GM18868 (cell line): ENCODE measurements at regions not wholly inside any gene's neighbourhood (a gene's known extent, or its start where the extent isn't known, plus 50 kb on each side); places are given as distances from the start of the nearest gene placed in this dataset.
"Not testable (repeated sequence)": the region's sequence is repeated elsewhere in the genome, so short reads cannot be mapped to it uniquely, and the experiment has no call there.

ENCODE experiments used
- ATAC-seq: cut with Tn5 transposase; IDR thresholded peaks from one replicate; pipeline ENCODE4 v1.9.1; 2021; ENCODE audit warnings: mild to moderate bottlenecking, moderate library complexity; ENCODE audit not compliant: unreplicated experiment

DNA sequence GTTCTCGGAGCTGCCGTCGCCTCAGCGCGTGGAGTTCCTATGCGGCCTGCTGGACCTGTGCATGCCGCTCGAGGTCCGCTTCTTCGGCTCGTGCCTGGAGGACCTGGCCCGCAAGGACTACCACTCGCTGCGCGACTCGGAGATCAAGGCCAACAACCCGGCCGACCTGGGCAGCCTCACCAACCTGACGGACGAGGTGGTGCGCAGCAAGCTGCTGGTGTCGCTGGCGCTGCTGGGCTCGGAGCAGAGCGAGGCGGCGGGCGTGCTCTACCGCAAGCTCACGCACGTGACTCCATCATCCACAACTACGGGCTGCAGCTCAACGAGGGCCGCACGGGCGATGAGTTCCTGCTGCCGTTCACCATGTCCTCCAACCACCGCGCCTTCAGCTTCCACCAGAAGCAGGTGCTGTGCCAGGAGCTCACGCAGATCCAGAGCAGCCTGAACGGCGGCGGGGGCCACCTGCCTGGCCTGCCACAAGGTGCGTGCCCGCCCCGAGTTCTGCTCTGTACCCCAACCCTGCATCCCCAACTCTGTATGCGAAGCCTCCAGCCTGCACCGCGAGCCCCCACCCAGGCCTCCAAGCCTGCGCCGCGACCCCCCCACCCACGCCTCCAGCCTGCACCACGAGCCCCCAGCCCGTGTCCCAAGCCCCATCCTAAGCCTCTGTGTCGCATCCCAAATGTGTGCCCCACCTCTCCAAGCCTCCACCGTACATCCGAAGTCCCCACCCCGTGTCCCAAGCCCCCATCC is 178.2 kb downstream of the OR4M2 start:
- no peak for ATAC-seq

DNA sequence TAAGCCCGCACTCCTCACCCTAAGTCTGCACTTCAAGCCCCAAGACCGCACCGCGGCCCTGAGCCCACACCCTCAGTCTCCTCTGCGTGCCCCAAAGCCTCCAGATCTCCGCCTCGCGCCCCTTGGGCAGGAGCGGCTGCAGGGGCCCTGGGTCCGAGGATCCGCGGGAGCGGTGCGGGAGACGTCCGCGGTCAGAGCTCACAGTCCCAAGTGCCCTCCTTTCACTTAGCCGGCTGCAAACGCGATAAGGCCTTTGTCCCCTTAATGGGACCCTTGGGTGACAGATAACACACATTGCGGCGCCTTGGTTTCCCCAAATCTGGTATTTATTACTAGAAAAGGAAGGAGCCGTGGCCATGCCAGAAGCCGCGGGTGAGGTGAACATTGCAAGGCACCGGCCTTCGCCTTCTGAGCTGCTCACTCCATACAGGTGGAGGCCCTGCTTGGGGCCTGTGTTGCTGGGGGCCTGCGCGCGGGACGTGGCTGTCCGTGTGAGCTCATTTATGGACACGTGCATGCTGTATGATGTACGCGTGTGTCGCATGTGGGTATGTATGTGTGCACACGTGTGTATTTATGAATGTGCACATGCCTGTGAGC is 178.9 kb downstream of the OR4M2 start:
- not testable (repeated sequence) for ATAC-seq

DNA sequence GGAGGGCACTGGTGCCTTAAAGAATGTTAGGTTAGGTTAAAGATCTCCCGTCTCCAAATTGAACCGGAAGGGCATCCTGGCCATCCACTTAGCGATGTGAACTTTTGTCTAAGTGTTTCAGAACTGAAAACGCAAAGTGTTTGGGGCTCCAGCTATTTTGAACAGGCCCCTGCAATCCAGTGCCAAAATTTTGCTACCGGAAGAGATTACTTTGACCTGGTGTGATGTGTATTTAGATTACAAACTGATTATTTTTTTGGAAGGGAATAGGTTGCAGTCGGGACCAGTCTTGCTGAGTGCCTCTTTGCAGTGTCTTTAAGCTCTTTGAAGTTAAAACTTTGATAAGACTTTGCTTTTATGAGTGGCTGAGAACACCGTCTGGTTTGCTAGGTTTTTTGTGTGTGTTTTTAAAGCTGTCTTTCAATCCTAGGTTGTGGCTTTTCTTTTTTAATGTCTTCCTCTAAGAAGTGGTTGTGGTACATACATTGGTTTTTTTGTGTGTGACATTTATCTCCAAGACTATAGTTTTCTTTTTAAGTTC is 179.6 kb downstream of the OR4M2 start:
- no peak for ATAC-seq

DNA sequence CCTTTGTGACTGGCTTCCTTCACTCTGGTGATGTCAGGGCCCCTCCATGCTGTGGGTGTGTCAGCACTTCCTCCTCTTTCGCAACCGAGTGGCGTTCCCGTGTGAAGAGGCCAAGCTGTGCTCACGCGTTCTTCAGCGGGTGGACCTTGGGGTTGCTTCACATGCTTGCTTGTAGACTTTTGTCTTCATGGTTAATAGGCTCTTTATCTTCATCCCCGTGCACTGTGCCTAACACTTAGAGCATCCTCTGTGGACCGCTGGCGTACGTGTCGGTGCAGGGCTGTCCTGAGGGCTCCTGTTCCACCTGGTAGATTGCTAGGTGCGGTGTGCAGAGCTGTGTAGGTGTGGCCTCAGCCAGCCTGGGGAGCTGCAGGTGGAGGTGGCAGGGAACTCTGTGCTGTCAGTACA is 182.3 kb downstream of the OR4M2 start:
- ATAC-seq = no peak

DNA sequence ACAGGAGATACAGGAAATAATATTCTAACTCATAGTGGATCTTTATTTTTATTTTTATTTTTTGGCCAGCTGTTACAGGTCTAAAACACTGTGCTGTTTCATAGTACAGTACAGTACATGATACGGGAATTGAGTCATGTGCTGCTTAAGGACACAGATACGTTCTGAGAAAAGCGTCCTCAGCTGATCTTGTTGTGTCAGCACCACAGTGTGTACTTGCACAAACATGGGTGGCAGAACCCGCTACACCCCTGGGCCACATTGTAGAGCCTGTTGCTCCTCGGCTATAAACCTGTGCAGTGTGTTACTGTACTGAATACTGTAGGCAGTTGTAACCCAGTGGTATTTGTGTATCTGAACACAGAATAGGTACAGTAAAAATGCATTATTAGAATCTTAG is 183.4 kb downstream of the OR4M2 start:
- no peak for ATAC-seq

DNA sequence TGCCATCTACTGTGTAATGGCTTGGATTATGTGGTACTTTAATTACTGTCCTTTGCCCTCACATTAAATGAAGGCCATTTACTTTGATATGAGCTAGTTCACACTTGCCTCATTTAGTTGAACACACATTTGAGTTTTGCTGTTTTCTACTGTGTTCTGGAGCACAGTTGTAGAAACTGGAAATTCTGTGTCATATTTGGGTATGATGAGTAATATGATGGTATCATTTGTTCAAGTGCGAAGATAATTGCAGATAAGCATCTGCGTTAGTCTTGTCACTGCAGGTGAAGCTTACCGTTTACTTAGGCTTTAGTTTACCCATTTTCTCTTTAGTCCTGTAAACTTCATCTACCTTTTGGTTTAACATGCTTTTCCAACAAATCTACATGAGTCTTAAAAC is 183.9 kb downstream of the OR4M2 start:
- ATAC-seq = not testable (repeated sequence)

DNA sequence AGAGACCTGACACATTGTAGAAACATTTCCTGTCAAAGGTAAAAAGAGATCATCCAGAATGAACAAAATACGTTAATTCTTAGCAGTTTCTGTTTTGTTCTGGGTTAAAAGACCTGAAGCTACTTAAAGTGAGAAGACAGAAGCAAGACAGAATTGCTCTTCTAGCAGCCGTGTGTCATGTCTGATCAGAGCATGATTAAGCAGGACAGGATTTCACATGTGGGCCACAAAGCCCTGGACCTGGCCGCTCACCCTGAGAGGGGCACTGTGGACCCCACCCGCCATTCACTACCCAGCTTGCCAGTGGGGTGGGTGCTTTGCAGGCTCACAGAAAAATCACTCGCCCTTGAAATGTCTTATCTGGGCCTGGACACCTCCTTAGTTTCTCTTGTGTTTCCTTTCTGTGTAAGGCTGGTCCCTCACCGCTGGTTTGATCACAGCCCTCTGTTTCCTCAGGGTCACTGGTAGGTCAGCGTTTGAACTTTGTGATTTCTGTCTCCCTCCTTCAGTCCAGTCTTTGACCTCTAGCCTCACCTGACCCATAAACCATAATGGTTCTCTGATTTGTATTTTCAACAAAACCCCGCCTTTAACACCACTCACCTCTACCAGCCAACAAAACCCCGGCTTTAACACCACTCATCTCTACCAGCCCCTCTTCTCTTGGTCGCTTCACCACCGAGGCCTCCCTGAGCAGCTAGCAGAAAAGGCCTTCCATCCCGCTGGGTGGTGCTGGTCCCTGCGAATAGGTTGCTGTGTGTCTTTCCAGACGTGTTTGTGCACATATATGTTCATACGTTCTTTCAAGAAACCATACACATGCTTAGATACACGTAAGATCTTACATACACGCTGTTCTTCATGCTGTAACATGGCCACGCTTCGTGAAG is 185.0 kb downstream of the OR4M2 start:
- ATAC-seq = no peak

DNA sequence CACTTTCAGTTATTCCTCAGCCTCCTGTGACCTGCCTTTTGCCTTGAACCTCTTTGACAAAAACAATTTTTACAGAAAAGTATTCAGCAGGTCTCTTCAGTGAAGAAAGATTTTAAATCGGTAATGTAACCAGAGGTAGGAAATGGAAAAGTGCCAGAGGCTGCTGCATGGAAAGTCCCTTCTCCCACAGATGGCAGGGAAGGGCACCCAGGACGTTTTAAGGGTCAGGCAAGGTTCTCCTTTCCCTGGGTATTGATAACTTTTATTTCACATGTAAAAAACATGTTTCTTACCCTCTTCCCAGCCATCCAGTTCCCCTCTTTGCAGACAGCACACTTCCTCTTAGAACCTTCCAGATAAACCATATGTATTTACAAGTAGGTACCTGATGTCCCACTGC is 185.6 kb downstream of the OR4M2 start:
- no peak for ATAC-seq

DNA sequence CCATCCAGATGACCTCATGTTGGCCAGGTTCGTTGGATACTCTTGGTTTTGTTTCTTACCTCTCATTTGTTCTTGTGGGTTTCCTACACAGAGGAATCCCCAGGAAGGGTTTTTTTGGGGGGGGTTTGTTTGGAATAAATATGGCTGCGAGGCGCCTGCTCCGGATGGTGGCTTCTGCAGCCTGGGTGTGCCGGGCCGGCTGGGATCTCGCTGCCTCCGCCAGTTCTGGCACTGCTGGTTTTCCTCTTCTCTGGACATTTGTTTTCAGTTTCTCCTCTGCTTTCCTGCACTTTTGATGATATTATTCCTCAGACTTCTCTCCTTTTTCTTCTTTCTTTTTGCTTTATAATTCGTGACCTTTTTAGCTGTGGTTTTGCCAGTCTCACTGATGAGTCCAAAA is 187.4 kb downstream of the OR4M2 start:
- no peak for ATAC-seq

DNA sequence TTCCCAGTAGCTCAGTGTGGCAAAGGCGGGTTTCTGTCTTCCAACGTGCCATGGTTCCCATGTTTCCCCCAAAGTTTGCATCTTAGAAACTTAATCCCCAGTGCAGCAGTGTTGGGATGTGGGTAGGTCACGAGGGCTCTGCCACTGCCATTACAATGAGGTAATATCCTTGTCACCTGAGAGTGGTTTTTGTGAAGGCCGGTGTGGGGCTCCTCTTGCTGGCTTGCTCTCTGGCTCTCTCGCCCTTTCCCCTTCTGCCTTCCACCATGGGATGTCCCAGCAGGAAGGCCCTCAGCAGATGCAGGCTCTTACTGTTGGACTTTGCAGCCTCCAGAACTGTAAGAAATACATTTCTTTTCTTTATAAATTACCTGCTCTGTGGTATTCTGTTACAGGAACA is 187.9 kb downstream of the OR4M2 start:
- ATAC-seq = not testable (repeated sequence)

DNA sequence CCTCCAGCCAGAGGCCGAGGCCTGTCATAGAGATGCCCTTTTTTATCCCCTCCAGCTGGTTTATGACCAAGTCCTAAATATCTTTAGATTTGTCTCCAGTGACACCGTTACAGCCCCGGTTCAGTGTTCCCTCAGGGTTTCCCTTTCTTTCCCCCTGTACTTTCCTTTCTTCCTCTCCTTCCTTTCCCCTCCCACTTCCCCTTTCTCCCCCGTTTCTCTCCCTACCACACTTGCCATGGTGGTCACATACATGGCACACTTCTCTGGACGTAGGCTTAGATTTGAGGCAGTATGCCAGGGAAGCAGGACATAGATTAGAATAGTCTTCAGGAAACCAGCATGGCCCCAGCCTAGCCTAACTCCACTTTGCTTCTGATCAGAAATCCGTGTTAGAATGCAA is 188.3 kb downstream of the OR4M2 start:
- ATAC-seq = not testable (repeated sequence)

DNA sequence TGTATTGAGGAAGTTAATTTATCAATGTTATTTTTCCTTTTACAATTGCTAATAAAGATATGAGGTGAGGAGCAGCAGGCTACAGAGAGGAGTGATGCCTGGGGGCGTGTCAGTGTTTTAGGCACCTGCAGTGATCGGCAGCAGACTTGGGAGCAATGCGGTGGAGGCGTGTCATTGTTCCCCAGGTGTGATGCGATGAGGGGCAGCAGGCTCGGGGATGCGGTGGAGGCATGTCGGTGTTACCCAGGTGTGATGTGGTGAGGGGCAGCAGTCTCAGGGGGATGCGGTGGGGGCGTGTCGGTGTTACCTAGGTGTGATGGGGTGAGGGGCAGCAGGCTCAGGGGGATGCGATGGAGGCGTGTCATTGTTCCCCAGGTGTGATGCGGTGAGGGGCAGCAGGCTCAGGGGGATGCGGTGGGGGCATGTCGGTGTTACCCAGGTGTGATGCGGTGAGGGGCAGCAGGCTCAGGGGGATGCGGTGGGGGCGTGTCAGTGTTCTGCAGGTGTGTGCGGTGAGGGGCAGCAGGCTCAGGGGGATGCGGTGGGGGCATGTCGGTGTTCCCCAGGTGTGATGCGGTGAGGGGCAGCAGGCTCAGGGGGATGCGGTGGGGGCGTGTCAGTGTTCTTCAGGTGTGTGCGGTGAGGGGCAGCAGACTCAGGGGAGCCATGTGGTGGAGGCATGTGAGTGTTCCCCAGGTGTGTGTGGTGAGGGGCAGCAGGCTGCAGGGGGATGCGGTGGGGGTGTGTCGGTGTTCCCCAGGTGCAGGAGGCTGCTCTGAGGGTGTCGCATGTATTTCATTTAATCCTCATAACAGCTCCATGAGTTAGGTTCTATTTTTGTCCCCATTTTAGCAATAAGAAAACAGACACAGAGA is 186.2 kb upstream of the GOLGA6L22 start:
- not testable (repeated sequence) for ATAC-seq

DNA sequence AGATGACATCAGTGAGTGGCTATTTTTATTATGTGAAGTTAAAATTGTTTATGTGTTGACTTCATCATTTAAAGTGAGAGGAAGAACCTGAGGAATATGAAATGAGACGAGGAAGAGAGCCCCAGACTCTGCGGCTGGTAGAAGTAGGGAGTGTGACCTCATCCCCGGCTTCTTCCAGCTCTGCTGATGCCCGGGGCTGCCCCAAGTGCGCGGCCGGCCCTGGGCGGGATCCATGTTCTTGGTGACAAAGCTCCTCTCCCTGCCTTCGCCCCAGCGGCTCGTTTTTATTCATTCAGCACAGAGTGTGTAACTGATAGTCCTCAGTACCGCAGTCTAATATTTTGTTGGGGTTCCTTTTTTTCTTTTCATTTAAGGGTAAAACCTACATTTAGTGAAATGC is 185.5 kb upstream of the GOLGA6L22 start:
- ATAC-seq = not testable (repeated sequence)

DNA sequence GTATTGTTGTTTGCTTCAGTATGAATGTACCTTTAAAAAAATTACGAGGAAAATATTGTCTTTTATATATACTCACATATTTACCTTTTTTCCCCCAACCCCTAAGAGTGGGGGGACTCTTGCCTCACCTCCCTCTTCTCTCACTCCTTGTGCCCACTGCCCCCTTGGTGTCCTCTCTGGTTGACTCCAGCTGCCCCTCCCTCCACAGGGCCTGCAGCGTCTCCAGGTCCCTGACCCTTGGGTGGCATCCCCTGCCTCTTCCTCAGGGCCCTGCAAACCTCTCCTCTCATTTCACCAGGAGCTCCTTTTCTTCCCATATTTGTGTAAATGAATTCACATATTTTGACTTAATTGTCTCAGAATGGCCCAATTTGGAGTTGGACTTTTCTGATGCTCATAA is 184.3 kb upstream of the GOLGA6L22 start:
- ATAC-seq = not testable (repeated sequence)

DNA sequence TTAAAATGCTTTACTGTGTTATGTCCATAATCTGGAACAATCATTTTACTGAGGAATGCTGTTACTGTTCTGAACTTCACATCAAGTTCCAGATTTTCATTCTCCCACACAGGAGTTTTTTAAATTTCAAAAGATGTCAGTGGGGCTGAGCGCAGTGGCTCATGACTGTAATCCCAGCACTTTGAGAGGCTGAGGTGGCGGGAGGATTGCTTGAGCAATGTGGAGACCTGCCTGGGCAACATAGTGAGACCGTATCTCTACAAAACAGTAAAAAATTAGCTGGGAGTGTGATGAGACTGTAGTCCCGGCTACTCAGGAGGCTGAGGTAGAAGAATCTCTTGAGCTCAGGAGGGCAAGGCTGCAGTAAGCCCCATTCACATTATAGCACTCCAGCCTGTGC is 177.9 kb upstream of the GOLGA6L22 start:
- not testable (repeated sequence) for ATAC-seq

DNA sequence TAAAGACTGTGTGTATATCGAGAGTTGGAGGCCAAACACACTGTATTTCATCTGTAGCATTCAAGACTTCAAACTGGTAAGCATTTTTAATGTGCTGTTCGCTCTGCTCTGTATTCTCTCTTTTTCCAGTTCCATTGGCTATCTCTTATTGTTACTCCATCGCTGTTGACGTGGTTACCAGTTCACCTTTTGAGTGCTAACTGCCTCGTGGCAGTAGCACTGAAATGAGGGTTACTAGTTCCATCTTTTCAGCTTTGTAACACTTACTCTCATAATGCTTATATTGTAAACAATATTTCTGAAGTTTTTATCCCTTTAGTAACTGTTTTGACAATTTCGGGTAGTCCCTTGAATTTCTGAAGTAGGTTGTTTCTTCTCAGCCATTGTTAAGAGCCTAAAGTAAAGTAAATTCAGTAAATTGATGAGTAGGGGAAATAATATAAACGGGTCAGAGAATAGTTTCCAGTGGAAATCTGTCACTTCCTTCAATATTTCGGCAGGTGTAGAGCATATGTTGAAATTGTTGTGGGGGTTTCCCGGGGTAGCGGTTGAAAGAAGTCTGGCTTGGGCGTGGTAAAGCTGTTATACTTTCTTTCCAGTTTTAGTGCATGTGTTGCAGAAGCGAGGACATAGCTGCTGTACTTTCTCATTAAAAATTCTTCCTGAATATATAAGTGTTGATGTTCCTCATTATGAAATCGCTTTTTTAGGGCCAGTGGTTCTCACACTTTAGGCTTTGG is 175.7 kb upstream of the GOLGA6L22 start:
- peak; percentile 75 for ATAC-seq

DNA sequence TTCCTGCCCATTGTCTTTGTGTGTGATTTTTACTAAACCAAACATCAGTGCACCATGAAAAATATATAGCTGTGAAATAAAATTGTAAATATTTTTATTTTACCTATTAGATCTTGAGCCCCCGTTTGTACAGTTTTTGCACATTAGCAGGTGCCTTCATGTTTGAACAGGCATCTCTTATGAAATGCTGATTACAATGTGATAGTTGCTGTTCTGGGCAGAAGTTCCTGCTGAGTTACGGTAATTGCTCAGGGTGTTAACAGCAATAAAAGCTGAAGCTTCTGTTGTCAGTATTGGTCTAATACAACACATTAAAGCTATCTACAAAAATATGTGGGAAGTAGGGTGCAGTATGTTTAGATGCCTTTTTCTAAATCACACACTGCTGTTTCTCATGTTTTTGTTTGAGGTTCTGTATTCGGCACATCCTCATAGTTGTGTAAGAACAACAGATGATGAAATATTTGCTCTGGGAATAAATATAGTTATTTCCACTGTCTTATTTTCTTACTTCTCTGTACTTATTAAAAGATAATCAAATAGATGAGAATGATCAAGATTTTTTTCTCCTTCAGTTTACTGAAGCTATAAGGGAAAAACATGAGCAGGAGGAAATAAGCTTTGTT is 173.8 kb upstream of the GOLGA6L22 start:
- ATAC-seq = not testable (repeated sequence)

DNA sequence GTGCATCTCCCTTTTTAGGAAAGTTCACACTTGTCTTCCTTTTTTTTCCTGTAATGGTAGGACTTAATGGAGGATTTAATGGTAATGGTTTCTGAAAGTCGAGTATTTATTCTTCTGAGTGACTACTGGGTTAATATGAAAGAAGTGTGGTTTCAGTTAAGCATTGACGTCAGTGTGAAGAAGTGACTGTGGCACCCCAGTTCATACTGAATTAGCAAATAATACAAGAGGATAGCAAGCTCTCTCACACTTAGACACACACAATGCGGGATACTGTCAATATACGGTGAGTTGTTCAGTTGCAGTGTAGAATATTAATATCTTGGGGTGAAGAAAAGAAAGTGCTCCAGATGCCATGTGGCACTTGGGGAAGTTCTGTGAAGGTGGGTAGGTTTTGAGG is 167.6 kb upstream of the GOLGA6L22 start:
- not testable (repeated sequence) for ATAC-seq

DNA sequence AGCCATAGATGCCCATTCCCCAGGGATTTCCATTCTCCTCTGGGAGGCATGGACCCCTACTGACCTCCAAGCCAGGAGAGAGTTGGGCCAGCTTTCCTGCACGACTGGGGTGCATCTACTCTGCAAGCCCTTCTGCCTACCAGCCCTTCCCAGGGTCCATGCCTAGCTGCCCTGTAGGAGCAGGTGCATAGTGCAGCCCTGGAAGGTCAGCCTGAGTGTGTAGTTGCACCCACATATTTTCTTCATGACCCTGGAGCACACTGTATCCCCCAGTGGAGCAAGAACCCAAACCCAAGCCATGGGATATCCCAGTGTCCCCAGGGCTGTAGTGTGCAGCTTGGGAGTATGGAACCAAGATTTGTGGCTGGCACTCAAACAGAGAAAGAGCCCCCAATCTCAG is 155.6 kb upstream of the GOLGA6L22 start:
- ATAC-seq = not testable (repeated sequence)
